CD4-positive, alpha-beta T cell (primary cell): ENCODE measurements at regions not wholly inside any gene's neighbourhood (a gene's known extent, or its start where the extent isn't known, plus 50 kb on each side); places are given as distances from the start of the nearest gene placed in this dataset.

Experiments
- ATAC-seq: fragments of 200-7000 bp; cut with Tn5 transposase; one replicate; pipeline ENCODE4 v1.10.0; 2022; ENCODE audit warnings: mild to moderate bottlenecking; ENCODE audit not compliant: poor library complexity
- CTCF ChIA-PET: fragments of 350-600 bp; sonication (Branson Sonifier 250); formaldehyde crosslinking; loops from one replicate; lab custom pipeline; 2021; ENCODE audit warnings: antibody characterized with exemption, inconsistent platforms; lab: Charles Lee
- POLR2A ChIA-PET: fragments of 350-600 bp; sonication (Branson Sonifier 250); formaldehyde crosslinking; loops from one replicate; lab custom pipeline; 2021; ENCODE audit warnings: antibody characterized with exemption, inconsistent platforms; lab: Charles Lee
- DNase-seq, 14 experiments: peaks; one replicate each; pipeline ENCODE4 v3.0.0-alpha.2; 2013 to 2020; ENCODE audit warnings: mixed read lengths in 2 of 14
- H3K27ac ChIP-seq, 2 donors: one replicate each; pipeline versions ENCODE4 v1.5.1 to v1.7.0; 2013; ENCODE audit warnings: low read length in 2 of 2, low read depth in 1 of 2, mild to moderate bottlenecking in 1 of 2
- H3K27me3 ChIP-seq, 2 experiments: 1 replicate in 1 of 2; 2 replicates in 1 of 2; pipeline versions ENCODE4 v1.6.1 to v1.7.0; 2013; ENCODE audit warnings: low read length in 2 of 2, control low read depth in 1 of 2, mild to moderate bottlenecking in 1 of 2, moderate library complexity in 1 of 2; ENCODE audit not compliant: insufficient read depth in 2 of 2, control insufficient read depth in 1 of 2
- H3K36me3 ChIP-seq: one replicate; pipeline ENCODE4 v1.6.1; 2013; ENCODE audit warnings: low read length, control low read depth; ENCODE audit not compliant: insufficient read depth
- H3K4me1 ChIP-seq: one replicate; pipeline ENCODE4 v1.6.1; 2013; ENCODE audit warnings: low read length, control low read depth; ENCODE audit not compliant: insufficient read depth
- H3K4me3 ChIP-seq: one replicate; pipeline ENCODE4 v1.5.1; 2013; ENCODE audit warnings: mild to moderate bottlenecking, low read length, moderate library complexity
- H3K9me3 ChIP-seq, 2 experiments: 1 replicate in 1 of 2; 2 replicates in 1 of 2; pipeline versions ENCODE4 v1.6.1 to v1.7.0; 2013; ENCODE audit warnings: low read length in 2 of 2, mild to moderate bottlenecking in 2 of 2, control low read depth in 1 of 2, moderate library complexity in 1 of 2; ENCODE audit not compliant: control insufficient read depth in 1 of 2, insufficient read depth in 1 of 2
- H3K27ac Mint-ChIP-seq: one replicate; pipeline ENCODE4 v1.8.0; 2020; ENCODE audit warnings: mixed read lengths
- H3K27me3 Mint-ChIP-seq: one replicate; pipeline ENCODE4 v1.8.0; 2021; ENCODE audit warnings: mixed read lengths
- H3K36me3 Mint-ChIP-seq: one replicate; pipeline ENCODE4 v1.8.0; 2021; ENCODE audit warnings: low read depth, mixed read lengths
- H3K4me1 Mint-ChIP-seq: one replicate; pipeline ENCODE4 v1.8.0; 2021; ENCODE audit warnings: low read depth, mixed read lengths
- H3K4me3 Mint-ChIP-seq: one replicate; pipeline ENCODE4 v1.8.0; 2020; ENCODE audit warnings: mild to moderate bottlenecking, mixed read lengths
- H3K9me3 Mint-ChIP-seq: one replicate; pipeline ENCODE4 v1.8.0; 2020; ENCODE audit warnings: mixed read lengths
- CTCF ChIP-seq: fragments of 200-600 bp; IDR thresholded peaks from one replicate; pipeline ENCODE4 v1.8.0; 2022; ENCODE audit warnings: antibody characterized with exemption, mild to moderate bottlenecking
- intact Hi-C, 2 experiments: fragments of 100-400 bp; cut with DNase I in 1 of 2; cut with micrococcal nuclease in 1 of 2; formaldehyde crosslinking; loops; one replicate each; pipeline versions ENCODE4 v1.15.1 to v1.9.0; 2023 to 2025; cut with DNase I, micrococcal nuclease

GRCh38 chr1:25137106-25137505 lies 95.2 kb downstream of the SYF2 start:
- TF ChIP-seq CTCF: no peak
- DNase-seq: no peak
- no peaks in the 10 kb centered on the region for H3K4me1 Mint-ChIP-seq
- H3K27me3 ChIP-seq: peaks cover 6% of the 10 kb centered on the region in 2 experiments
- peaks cover 35% of the 10 kb centered on the region for H3K27me3 Mint-ChIP-seq
- POLR2A ChIA-PET: no interaction called here
- no peaks in the 10 kb centered on the region for H3K4me1 ChIP-seq
- CTCF ChIA-PET: no interaction called here
- no peak overlapping the region for H3K4me3 Mint-ChIP-seq
- H3K36me3 Mint-ChIP-seq: no peaks in the 10 kb centered on the region
- H3K9me3 Mint-ChIP-seq: no peaks in the 10 kb centered on the region
- H3K4me3 ChIP-seq: no peak overlapping the region
- H3K9me3 ChIP-seq: no peaks in the 10 kb centered on the region
- ATAC-seq: no peak
- no peaks in the 10 kb centered on the region for H3K36me3 ChIP-seq
- H3K27ac Mint-ChIP-seq: no peak overlapping the region
- intact Hi-C loops: no loop called here
- no peak overlapping the region for H3K27ac ChIP-seq

GRCh38 chr1:25135909-25136308 lies 96.4 kb downstream of the SYF2 start:
- ChIA-PET CTCF (interaction anchor here (0.7 kb wide), 1 partner anchor 806 kb away, joined by 3 read pairs; no protein-coding TSS in a partner anchor), POLR2A (no interaction called here)
- no peak overlapping the region for H3K27ac Mint-ChIP-seq
- peaks cover 31% of the 10 kb centered on the region for H3K27me3 Mint-ChIP-seq
- H3K4me3 Mint-ChIP-seq: no peak overlapping the region
- TF ChIP-seq CTCF: no peak
- Histone ChIP-seq H3K4me3 (no peak overlapping the region), H3K4me1 (no peaks in the 10 kb centered on the region), H3K9me3 (no peaks in the 10 kb centered on the region), H3K36me3 (no peaks in the 10 kb centered on the region), H3K27ac (no peak overlapping the region), H3K27me3 (peaks cover 6% of the 10 kb centered on the region in 2 experiments)
- H3K9me3 Mint-ChIP-seq: no peaks in the 10 kb centered on the region
- H3K4me1 Mint-ChIP-seq: no peaks in the 10 kb centered on the region
- intact Hi-C loops: no loop called here
- DNase-seq (no peak), ATAC-seq (no peak)
- H3K36me3 Mint-ChIP-seq: no peaks in the 10 kb centered on the region

GRCh38 chr1:25134801-25135461 lies 97.4 kb downstream of the SYF2 start:
- CTCF ChIA-PET: no interaction called here
- H3K4me3 ChIP-seq: no peak overlapping the region
- Mint-ChIP-seq H3K36me3 (no peaks in the 10 kb centered on the region), H3K4me3 (no peak overlapping the region), H3K27ac (no peak overlapping the region), H3K9me3 (no peaks in the 10 kb centered on the region), H3K4me1 (no peaks in the 10 kb centered on the region), H3K27me3 (peaks cover 21% of the 10 kb centered on the region)
- DNase-seq (no peak), ATAC-seq (no peak)
- intact Hi-C loops: no loop called here
- no peak for TF ChIP-seq CTCF
- POLR2A ChIA-PET: no interaction called here
- H3K27me3 ChIP-seq: peaks cover 0 to 6% of the 10 kb centered on the region in 2 experiments
- no peaks in the 10 kb centered on the region for H3K4me1 ChIP-seq
- no peaks in the 10 kb centered on the region for H3K36me3 ChIP-seq
- no peaks in the 10 kb centered on the region for H3K9me3 ChIP-seq
- H3K27ac ChIP-seq: no peak overlapping the region
